ENCODE measurements at regions not wholly inside any gene's neighbourhood (a gene's known extent, or its start where the extent isn't known, plus 50 kb on each side); places are given as distances from the start of the nearest gene placed in this dataset.

DNA sequence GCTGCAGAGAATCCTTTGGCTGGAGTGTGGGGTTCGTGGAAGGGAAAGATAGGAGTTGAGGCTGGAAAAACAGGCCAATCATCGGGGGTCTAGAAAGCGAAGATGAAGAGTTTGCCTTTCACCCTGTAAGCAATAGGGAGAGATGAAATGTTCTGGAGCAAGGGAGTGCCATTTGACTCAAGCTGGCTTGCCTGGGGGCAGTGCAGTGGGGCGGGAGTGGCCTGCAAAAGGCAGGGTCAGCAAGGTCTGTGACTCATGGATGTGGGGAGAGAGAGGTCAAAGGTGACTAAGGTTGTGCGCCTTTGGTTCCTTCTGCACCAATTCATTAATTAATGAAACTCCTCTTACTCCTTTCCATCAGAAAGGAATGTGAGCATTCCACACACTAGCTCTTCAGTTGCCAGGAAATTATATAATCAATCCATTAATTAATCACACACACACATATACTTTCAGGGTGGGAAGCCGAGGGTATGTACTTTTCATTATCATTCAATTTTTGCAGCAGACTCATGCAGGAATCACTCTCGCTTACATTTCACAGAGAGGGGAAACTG is 227.6 kb downstream of the MYCN start:
- Histone ChIP-seq H3K27me3 (ENCODE audit: control insufficient read depth in 4 of 4, insufficient read depth in 4 of 4, low read length in 3 of 4) (peaks cover 0 to 2% (median 0%) of the 10 kb centered on the region in 4 donors), H3K36me3 (ENCODE audit: control insufficient read depth in 4 of 4, insufficient read depth in 3 of 4, low read depth in 1 of 4, low read length in 3 of 4) (no peaks in the 10 kb centered on the region), H3K9ac (ENCODE audit: low read depth in 1 of 2, low read length in 2 of 2) (no peak overlapping the region), H3K9me3 (ENCODE audit: control insufficient read depth in 4 of 4, low read length in 3 of 4) (peaks cover 0 to 1% (median 0%) of the 10 kb centered on the region in 4 donors), H3K4me3 (ENCODE audit: low read depth in 1 of 3, low read length in 3 of 3) (no peak overlapping the region), H3K4me1 (ENCODE audit: control insufficient read depth in 4 of 4, insufficient read depth in 4 of 4, low read length in 3 of 4) (no peaks in the 10 kb centered on the region), H3K27ac (ENCODE audit: low read depth in 1 of 2, low read length in 2 of 2) (no peak overlapping the region)
- TF ChIP-seq HNF4G (IDR thresholded peaks at IDR 0.05) (no peak), NR2F2 (IDR thresholded peaks at IDR 0.05) (no peak), RAD21 (IDR thresholded peaks at IDR 0.05) (no peak), RXRA (IDR thresholded peaks at IDR 0.05) (no peak)
- TF ChIP-seq, protein P1, sequence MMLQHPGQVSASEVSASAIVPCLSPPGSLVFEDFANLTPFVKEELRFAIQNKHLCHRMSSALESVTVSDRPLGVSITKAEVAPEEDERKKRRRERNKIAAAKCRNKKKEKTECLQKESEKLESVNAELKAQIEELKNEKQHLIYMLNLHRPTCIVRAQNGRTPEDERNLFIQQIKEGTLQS (IDR thresholded peaks at IDR 0.05) = no peak
- WGBS = 94% methylated on average over 7 of the region's 7 CpGs
- no peak for DNase-seq (ENCODE audit: low spot score)

DNA sequence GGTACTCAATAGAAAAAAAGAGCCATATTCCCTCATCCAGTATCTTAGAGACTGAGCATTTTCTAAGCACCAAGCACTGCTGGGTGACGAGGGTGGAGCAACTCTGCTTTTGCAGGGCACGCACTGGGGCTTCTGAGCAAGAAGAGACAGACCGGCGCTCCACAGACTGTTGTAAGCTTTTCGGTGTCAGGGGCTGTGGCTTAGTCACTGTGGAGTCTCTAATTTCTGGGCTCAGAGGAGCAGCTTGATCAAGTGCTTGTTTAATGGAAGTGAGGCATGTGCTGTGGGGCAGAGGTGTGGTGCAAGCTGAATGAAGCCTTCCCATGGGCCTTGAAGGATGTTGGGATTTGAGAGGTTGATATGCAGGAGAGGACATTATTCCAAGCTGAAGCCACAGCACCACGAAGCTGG is 227.1 kb downstream of the MYCN start:
- H3K4me1 ChIP-seq (ENCODE audit: control insufficient read depth in 4 of 4, insufficient read depth in 4 of 4, low read length in 3 of 4) = no peaks in the 10 kb centered on the region
- H3K36me3 ChIP-seq (ENCODE audit: control insufficient read depth in 4 of 4, insufficient read depth in 3 of 4, low read depth in 1 of 4, low read length in 3 of 4) = no peaks in the 10 kb centered on the region
- no peak overlapping the region for H3K4me3 ChIP-seq (ENCODE audit: low read depth in 1 of 3, low read length in 3 of 3)
- TF ChIP-seq, protein P2, sequence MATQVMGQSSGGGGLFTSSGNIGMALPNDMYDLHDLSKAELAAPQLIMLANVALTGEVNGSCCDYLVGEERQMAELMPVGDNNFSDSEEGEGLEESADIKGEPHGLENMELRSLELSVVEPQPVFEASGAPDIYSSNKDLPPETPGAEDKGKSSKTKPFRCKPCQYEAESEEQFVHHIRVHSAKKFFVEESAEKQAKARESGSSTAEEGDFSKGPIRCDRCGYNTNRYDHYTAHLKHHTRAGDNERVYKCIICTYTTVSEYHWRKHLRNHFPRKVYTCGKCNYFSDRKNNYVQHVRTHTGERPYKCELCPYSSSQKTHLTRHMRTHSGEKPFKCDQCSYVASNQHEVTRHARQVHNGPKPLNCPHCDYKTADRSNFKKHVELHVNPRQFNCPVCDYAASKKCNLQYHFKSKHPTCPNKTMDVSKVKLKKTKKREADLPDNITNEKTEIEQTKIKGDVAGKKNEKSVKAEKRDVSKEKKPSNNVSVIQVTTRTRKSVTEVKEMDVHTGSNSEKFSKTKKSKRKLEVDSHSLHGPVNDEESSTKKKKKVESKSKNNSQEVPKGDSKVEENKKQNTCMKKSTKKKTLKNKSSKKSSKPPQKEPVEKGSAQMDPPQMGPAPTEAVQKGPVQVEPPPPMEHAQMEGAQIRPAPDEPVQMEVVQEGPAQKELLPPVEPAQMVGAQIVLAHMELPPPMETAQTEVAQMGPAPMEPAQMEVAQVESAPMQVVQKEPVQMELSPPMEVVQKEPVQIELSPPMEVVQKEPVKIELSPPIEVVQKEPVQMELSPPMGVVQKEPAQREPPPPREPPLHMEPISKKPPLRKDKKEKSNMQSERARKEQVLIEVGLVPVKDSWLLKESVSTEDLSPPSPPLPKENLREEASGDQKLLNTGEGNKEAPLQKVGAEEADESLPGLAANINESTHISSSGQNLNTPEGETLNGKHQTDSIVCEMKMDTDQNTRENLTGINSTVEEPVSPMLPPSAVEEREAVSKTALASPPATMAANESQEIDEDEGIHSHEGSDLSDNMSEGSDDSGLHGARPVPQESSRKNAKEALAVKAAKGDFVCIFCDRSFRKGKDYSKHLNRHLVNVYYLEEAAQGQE (IDR thresholded peaks at IDR 0.05) = no peak
- TF ChIP-seq EGR1 (IDR thresholded peaks at IDR 0.05; ENCODE audit: low read depth in 2 of 2) (no peak), NR2F2 (IDR thresholded peaks at IDR 0.05) (no peak), RAD21 (IDR thresholded peaks at IDR 0.05) (no peak), JUND (IDR thresholded peaks at IDR 0.05) (no peak), SP1 (IDR thresholded peaks at IDR 0.05) (no peak), RXRA (IDR thresholded peaks at IDR 0.05) (no peak), YY1 (IDR thresholded peaks at IDR 0.05) (no peak), FOXA1 (IDR thresholded peaks at IDR 0.05) (no peak), GABPA (IDR thresholded peaks at IDR 0.05 in 1 of 2, conservative IDR thresholded peaks at IDR 0.05 in 1 of 2) (no peak), HNF4G (IDR thresholded peaks at IDR 0.05) (no peak)
- TF ChIP-seq, protein P3, sequence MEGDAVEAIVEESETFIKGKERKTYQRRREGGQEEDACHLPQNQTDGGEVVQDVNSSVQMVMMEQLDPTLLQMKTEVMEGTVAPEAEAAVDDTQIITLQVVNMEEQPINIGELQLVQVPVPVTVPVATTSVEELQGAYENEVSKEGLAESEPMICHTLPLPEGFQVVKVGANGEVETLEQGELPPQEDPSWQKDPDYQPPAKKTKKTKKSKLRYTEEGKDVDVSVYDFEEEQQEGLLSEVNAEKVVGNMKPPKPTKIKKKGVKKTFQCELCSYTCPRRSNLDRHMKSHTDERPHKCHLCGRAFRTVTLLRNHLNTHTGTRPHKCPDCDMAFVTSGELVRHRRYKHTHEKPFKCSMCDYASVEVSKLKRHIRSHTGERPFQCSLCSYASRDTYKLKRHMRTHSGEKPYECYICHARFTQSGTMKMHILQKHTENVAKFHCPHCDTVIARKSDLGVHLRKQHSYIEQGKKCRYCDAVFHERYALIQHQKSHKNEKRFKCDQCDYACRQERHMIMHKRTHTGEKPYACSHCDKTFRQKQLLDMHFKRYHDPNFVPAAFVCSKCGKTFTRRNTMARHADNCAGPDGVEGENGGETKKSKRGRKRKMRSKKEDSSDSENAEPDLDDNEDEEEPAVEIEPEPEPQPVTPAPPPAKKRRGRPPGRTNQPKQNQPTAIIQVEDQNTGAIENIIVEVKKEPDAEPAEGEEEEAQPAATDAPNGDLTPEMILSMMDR (IDR thresholded peaks at IDR 0.05; ENCODE audit: low read depth, low read length, missing input control) = no peak
- TF ChIP-seq, protein P4, sequence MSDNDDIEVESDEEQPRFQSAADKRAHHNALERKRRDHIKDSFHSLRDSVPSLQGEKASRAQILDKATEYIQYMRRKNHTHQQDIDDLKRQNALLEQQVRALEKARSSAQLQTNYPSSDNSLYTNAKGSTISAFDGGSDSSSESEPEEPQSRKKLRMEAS (IDR thresholded peaks at IDR 0.05) = no peak
- TF ChIP-seq, protein P1 (IDR thresholded peaks at IDR 0.05) = no peak
- no peak overlapping the region for H3K27ac ChIP-seq (ENCODE audit: low read depth in 1 of 2, low read length in 2 of 2)
- H3K27me3 ChIP-seq (ENCODE audit: control insufficient read depth in 4 of 4, insufficient read depth in 4 of 4, low read length in 3 of 4) = no peaks in the 10 kb centered on the region
- DNase-seq (ENCODE audit: low spot score) = no peak
- WGBS = 92% methylated on average over 6 of the region's 6 CpGs
- H3K9ac ChIP-seq (ENCODE audit: low read depth in 1 of 2, low read length in 2 of 2) = no peak overlapping the region
- H3K9me3 ChIP-seq (ENCODE audit: control insufficient read depth in 4 of 4, low read length in 3 of 4) = peaks cover 0 to 1% (median 0%) of the 10 kb centered on the region in 4 donors
